HG02981 (cell line): ENCODE measurements at regions not wholly inside any gene's neighbourhood (a gene's known extent, or its start where the extent isn't known, plus 50 kb on each side); places are given as distances from the start of the nearest gene placed in this dataset.
"Not testable (repeated sequence)": the region's sequence is repeated elsewhere in the genome, so short reads cannot be mapped to it uniquely, and the experiment has no call there.

Source experiments
- ATAC-seq: cut with Tn5 transposase; IDR thresholded peaks from one replicate; pipeline ENCODE4 v1.9.1; 2021; ENCODE audit warnings: mild to moderate bottlenecking, moderate library complexity; ENCODE audit not compliant: unreplicated experiment

DNA sequence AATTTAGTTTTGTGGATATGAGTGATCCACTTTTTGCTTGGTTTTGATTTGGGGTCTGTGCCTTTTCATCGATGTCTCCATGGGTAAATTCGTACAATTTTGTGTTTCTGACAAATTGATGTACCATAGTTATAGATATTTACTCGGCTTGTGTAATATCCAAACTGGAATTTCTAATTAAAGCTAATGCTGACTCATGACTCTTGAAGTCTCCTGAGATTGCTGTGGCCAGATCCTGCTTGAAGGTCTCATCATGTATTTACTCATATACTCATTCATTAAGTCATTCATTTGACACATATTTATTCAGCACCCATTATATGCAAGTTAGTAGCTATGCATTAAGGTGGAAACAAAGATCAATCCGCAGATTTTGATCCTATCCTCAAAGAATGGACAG, 423.2 kb downstream of the RWDD3 start:
- ATAC-seq: no peak

DNA sequence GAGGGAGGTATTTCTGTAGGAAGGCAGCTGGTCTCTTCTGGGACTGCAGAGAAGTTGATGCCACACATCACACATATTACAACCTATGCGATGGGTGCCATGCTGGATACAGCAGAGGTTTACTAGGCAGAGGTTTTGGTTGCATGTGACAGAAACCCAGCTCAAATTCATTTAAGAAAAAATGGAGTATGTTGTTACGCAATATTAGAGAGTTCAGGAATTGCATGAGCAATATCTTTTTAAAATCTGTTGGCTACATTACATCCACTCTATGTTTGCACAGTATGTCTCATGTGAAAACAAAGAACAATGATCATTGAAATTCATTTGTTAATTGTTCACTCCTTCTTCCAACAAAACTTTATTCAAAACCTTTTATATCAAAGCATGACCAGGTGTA, 425.2 kb downstream of the RWDD3 start:
- no peak for ATAC-seq

DNA sequence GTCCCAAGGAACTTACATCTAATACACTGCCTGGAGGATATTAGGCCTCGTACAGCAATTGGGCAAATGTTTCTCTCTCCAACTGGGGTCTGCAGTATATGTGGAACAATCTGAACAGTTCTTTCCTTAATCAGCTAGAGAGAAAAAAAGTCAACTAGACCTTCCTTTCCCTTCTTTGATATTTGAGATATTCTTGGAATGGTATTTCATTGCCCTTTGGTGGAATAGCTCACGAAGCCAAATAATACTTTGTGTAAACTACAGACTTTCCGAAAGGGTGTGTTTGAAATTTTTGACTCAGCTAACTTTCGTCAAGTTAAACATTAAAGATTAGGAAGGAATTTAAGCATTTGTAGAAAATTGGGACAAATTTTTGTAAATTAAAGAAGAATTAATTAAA, 425.6 kb downstream of the RWDD3 start:
- ATAC-seq: no peak

DNA sequence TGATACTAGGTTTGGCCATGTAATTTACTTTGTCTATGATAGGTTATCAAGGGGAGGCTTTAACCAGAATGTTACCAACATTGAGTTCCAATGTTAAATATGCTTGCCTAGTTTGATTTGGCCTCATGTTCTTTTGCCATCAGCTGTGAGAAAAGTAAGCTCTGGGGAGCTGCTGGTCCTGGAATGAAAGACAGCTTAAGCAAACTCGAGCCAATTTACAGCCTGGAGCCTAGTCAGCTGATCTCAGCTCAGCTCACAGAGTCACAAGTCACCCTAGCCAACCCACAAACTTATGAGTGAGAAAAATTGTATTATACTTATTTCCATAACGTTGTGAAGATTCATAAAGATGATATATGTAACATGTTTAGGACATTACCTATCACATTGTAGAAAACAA, 426.7 kb downstream of the RWDD3 start:
- ATAC-seq: no peak

DNA sequence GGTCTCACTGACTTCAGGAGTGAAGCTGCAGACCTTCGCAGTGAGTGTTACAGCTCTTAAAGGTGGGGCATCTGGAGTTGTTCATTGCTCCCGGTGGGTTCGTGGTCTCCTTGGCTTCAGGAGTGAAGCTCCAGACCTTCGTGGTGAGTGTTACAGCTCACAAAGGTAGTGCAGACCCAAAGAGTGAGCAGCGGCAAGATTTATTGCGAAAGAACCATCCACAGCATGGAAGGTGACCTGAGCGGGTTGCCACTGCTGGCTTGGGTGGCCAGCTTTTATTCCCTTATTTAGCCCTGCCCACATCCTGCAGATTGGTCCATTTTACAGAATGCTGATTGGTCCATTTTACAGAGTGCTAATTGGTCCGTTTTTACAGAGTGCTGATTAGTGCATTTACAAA, 429.5 kb downstream of the RWDD3 start:
- ATAC-seq: not testable (repeated sequence)

DNA sequence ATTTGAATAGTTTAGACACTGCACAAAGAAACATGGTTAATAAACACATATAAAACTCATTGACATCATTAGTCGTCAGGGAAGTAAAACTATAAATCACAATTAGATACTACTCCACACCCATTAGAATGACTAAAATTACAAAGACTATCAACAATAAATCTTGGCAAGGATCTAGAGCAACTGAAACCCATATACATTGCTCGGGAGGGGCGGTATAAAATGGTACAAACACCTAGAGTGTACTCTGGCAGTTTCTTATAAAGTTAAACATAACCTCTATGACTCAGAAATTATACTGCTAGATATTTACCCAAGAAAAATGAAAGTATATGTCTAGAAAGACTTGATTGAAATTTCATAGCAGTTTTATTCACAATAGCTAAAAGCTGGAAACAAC, 434.2 kb downstream of the RWDD3 start:
- ATAC-seq: no peak

DNA sequence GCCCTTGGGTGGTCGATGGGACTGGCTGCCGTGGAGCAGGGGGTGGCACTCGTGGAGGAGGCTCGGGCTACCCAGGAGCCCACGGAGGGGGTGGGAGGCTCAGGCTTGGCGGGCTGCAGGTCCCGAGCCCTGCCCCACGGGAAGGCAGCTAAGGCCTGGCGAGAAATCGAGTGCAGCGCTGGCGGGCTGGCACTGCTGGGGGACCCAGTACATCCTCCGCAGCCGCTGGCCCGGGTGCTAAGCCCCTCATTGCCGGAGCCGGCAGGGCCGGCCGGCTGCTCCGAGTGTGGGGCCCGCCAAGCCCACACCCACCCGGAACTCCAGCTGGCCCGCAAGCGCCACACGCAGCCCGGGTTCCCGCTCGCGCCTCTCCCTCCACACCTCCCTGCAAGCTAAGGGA, 435.6 kb downstream of the RWDD3 start:
- ATAC-seq: not testable (repeated sequence)

DNA sequence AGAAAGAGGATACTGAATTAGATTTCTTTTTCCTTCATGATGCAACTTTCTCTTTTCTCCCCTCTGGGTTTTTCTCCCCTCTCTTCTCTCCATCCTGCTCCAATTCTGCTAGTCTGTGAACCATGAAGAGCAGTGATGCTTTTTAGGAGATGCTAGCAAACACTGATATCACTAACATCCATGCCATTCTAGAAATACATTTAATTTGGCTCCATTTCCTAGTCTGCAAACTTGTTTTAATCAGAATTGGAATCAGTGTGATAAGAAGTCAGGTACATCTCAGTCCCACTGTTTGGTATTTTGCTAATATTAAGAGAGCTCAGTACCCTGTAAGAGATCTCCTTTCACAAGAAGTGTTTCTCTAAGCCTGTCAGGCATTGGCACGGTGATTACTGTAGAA, 437.1 kb downstream of the RWDD3 start:
- ATAC-seq: no peak

DNA sequence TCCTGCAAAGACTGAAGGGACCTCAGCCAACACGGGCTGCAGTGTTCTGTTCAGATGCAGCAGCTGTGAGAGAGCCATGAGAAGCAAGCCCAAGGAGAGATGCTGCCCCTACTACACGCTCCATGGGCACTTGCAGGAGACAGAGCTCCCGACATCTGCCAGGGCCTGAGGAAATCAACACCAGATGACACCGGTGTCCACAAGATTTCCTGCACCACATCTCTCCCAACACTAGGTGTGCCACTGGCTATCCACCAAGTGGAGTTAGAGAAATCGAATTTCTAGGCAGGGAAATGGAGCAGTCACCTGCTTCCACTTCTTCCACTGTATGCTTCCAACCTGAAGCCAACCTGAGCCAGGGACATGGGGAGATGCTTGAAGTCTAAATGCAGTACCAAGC, 445.3 kb downstream of the RWDD3 start:
- ATAC-seq: no peak

DNA sequence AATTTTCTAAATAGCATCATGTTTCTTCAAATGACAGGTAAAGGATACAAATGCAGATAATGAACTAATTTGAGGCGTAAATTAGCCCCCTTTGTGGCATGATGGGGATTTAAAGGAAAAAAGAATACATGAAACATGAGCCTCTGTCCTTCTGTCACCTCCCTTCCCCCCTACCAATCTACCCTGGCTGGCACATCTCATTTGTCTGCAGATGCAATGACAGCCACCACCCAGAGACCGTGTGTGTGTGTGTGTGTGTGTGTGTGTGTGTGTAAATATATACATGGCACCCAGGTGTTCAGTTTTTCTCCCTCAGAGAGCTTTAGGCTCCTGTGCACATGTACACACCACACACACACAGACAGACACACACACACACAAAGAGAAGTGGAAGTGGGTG, 451.1 kb downstream of the RWDD3 start:
- ATAC-seq: no peak

DNA sequence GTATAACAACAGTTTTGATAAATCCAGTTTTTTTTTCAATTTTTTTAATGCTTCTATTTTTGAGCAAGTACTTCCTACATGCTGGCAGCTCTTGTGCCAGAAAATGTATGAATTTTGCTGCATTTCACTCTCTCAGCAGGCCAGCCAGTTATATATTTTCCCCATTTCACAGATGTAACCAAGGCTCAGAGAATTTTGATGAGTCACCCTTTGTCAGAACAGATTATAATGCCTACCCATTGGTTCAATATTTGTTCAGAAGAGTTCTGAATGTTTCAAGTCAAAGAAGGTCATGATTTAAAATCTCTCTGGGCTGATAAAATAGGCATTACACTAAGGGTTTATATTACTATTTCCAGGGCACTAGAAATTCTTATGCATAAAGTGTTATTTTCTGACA, 452.2 kb downstream of the RWDD3 start:
- ATAC-seq: no peak

DNA sequence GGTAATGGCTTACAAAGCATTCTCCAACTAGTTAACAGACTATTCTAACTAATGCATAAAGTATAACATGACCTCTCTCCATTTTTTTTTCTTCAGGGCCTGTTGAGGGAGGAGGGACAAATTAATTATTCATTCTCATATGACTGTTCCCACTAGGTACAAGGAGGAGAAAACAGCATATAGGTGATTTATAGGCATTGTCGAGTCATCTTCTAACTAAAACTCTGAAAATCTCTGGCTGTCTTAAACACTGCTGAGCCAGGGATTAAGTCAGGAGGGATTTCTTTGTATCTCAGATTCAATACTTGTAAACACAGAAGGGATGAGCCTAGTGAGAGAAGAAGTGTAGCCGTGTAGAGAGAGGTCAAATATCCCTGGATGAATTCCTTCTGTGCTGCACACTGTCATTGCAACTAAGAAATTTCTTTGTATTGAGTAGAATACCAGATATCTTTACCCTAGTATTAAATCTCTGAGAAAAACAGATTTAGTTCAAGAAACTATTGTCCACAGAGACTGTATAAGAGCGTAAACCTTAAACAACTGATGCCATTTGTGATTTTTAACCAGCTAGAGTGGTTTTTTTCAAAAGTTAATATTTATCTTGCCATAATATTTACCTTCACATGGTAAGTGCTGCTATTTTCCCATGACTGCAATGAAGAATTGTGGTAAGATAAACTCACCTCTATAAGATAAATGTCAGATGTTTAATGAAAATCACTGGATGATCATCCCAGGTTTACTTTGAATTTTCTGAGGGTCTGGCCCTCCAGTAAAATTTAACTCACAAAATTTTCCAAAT, 465.3 kb downstream of the RWDD3 start:
- no peak for ATAC-seq

DNA sequence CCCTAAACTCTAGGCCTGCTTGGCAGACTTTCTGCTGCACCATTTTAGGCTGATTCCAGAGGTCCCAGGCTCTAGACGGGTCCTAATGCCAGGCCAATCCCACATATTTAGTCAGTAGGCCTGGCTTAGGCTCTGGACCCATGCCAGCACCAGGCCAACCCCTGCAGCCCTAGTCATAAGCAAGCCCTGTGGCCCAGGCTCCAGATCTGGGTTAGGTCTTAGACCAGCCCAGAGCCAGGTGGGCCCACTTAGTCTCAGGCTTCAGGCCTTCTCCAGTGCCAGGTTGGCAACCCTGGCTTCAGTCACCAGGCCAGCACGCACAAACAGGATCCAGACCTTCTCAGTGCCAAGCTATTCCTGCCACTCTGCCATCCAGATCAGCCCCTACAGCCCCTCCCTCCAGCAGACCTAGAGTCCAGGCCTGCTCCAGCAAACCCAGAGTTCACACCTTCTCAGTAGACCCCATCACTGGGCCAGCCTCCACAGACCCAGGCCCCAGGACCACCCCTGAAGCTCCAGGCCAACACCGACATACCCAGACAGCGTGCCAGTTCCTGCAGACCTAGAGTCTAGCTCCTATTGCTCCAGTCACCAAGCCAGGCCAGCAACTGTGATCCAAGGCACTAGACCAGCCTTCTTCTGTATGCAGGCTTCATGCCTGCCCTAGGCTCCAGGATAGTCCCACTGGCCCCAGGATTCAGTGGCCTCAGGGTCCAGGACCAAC, 467.6 kb downstream of the RWDD3 start:
- no peak for ATAC-seq

DNA sequence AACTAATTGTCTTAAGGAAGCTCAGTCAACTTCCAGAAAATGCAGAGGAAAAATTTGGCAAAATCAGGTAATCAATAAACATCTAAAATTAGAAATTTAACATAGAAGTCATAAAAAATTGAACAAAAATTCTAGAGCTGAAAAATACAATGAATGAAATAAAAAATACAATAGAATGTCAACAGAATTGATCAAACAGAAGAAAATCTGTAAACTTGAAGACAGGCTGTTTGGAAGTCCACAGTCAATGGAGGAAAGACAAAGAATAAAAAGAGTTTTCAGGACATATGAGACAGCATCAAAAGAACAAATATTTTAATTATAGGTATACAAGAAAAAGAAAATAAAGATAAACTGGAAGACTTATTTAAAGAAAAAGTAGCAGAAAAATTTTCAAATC, 469.0 kb downstream of the RWDD3 start:
- no peak for ATAC-seq

DNA sequence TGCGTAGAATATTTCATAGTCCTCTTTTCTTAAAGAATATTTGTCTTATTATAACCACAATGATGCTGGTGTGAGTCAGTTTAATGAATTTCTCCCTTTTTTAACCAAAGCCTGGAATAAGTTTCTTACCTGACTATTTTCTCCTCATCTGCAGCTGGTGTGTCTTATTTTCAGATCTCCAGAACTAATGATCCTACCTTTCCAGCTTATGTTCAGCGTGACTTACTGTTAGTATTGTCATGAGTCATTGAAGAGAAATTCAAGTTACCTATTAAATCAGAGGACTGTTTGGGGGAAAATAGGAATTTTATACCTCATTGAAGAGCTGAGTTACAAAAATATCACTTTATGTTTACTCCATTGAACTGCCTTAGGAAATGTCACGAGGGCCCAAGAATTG, 482.1 kb downstream of the RWDD3 start:
- no peak for ATAC-seq

DNA sequence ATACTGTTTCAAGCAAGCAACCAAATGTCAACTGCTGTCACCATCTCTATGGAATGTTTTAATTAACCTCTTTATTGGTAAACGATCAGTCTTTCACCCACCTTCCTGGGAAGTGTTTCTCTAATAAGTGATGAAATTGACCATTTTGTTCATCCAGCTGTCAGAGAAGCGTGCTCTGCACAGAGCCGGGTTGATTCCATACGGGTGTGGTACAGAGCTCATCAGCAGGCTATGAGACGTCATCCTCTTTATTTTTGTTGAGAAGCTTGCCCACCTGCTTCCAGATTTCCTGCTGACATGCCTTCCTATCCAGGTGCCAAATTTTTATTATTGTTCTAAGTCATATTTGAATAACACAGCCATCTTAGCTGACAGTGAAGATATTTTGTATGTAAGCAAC, 482.5 kb downstream of the RWDD3 start:
- no peak for ATAC-seq

DNA sequence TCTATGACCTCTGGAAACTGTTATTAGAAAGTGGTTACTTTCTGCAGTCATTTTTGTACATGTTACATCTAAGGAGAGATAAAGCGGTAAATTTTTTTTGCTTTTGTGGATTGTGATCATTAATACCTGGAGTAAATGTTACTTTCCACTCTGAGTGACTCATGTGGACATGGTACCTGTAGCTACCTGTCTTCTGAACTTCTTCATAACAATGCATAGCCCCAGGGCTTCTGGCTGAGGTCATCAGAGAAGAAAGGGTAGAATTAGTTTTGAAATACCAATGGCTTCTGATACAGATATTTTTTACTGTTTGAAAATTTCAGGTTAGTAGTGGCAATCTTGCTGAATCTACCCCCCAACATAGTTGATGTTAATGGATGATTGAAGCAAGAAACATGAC, 489.3 kb downstream of the RWDD3 start:
- no peak for ATAC-seq

DNA sequence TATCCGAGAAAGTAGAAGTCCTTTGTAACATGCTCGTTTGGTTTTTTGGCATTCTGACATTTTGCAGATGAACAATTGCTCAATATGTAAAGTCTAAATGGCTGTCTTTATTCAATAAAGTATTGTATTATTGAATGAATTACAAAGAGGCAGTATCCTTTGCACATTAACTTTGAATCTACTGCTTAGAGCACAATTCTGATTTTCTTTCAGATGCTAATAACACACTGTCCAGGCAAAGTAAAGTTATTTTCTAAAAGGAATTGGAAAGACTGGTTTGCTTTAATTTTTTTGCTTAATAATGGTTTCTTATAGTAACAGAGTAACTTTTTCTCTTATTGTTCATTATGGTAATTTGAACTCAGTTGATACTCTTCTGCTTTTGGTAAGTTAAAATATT, 494.8 kb downstream of the RWDD3 start:
- ATAC-seq: no peak

DNA sequence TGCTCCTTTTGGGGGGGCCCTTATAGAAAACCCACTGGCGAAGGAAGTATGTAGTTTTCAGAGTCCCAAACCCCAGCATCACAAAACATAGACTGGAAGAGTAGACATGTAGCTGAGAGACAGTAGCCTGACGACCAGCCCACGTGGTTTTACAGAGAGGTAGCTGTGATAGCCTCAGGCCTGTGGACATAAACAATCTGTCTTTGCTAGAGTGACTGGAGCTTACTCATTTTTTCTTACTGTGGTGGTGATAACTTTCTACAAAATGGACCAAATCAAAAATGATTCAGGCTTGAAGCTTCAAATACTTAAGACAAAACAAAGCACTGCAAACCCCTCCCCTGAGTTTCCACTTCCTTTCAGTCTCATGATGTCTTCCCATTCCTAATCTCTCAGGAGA, 497.0 kb downstream of the RWDD3 start:
- no peak for ATAC-seq

DNA sequence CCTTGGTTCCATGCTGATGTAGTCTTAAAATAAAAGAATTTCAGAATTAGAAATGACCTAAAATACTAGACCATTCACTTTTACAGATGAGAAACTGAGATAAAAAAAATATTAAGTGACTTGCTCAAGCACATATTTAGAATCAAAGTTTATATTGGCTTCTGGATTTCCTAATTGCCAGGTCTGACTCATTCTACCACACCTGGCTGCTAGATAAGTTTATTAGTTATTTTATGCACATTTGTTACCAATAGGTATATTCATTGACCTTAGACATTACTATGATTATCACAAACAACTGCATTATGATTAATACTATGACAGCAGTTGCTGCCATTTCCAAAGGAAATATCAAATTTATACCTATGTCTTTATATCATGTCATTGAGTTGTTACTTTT, 497.5 kb downstream of the RWDD3 start:
- ATAC-seq: no peak

DNA sequence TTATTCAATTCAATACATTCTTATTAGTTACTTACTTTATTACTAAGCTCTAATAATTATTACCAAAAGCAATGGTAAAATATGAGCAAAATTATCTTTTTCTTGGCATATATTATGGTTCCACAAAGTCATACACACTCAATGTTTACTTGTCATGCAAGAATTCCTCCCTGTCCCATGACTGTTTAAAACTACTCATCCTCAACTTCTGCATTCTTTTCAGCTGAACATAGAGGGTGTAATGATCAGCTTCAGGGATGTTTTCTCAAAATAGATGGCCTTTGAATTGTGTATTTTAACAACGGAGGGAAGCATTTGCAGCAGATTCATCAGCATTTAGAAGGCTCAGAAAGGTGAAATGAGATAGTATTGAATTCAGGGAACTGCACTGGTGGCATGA, 499.0 kb downstream of the RWDD3 start:
- ATAC-seq: no peak

DNA sequence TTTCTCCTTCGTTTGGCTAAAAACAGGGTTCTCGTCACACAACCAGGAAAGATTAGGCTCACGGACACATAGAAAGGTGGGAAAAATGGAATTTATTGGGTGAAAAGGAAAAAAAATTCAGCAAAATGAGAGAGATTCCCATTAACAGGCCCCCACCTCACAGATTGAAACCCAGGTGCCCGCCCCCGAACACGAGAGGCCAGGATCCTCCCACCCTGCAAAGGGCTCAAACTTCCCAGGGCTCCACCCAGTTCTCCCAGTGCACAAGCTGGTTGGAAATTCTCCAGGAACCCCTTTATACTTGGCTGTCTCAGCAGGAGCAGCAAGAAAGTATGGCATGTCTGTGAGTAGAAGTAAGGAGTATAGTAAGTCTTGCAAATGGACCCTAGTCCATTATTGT, 499.7 kb downstream of the RWDD3 start:
- ATAC-seq: no peak

DNA sequence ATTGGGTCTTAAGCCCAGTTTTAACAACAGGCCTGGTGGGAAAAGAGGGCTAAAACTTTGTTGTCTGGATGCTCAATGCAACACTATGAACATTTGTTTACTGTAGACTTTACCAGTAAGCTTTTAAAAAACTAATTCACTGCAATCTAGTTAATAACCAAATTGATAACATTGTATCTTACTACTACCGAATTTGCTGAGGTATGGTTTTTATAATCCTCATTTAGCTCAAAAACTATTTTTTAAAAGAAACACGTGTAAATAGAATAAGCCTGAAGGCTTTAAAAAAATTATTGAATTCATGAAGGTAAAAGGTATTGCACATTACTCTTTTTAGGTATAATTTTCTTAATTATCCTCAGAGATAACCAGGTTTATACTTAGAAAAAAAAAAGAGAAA, 500.6 kb downstream of the RWDD3 start:
- ATAC-seq: no peak
